GF-D8 (cell line): ENCODE measurements at regions not wholly inside any gene's neighbourhood (a gene's known extent, or its start where the extent isn't known, plus 50 kb on each side); places are given as distances from the start of the nearest gene placed in this dataset.
"Not testable (repeated sequence)": the region's sequence is repeated elsewhere in the genome, so short reads cannot be mapped to it uniquely, and the experiment has no call there.

Experiments
- DNase-seq: peaks from one replicate; lab custom pipeline; 2025; lab: John Stamatoyannopoulos, UW

DNA sequence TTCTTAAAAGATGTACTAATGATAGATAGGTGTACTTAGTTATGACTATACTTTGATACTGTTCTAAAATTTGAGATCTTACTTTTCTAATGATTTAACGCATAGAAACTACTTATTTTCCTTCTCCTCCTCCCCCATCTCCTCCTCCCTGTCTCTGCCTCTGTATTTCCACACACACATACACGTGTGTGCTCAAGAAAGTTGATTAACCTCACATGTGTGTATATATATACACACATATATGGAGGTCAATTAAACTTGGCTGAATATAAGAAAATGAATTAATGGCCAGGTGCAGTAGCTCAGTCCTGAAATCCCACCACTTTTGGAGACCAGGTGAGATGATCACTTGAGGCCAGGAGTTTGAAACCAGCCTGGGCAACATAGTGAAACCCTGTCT is 362.7 kb upstream of the SYT1 start:
- no peak for DNase-seq

- no peak for DNase-seq
Observed at GRCh38 chr12:78519422-78519821, 345.2 kb upstream of the SYT1 start.

DNA sequence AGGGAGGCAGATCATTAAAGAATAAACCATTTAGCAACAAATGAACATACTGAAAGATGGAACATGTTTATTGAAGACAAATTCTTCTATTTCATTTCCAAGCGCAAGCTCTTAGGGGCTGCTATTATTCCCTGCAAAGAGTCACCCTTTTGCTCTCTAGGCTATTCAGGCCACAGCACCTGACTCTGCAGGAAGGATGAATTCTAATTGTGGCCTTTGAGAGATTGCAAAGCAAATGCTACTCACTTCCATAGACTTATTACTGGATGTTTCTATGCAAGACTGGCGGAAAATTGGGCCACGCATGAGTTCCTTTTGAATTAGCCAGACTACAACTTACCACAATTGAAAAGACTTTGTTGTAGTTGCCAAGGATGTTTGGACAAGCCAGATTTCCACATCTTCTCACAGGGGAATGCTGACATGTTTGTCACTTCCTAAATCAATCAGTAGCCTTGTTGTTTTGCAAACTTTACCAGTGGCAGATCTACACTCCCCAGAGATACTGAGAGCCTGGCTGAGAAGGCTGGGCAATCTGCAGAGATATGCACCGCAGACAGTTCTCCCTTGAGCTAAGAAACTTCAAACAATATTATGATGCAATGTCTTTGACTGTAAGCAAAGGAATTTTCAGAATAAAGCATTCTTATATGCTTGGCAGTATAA is 334.3 kb upstream of the SYT1 start:
- DNase-seq = no peak

GRCh38 chr12:78531831-78532458 is 332.6 kb upstream of the SYT1 start:
- DNase-seq = no peak

DNA sequence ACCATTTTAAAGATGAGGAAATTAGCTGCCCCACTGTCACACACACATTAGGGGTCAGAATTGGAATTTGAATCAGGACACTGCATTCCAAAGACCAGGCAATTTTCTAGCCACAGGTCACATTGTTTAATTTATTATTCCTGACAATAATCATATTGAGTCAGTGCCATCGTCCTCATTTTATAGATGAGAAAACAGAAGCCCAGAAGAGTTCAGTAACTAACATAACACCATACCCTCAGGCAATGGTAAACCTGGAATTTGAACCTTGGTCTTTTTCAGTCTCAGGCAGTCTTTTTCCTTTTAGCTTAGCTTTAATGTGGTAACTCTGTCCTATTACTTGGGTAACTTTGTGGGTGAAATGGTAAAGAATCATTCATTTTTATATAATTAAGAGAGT is 330.3 kb upstream of the SYT1 start:
- DNase-seq = no peak

DNA sequence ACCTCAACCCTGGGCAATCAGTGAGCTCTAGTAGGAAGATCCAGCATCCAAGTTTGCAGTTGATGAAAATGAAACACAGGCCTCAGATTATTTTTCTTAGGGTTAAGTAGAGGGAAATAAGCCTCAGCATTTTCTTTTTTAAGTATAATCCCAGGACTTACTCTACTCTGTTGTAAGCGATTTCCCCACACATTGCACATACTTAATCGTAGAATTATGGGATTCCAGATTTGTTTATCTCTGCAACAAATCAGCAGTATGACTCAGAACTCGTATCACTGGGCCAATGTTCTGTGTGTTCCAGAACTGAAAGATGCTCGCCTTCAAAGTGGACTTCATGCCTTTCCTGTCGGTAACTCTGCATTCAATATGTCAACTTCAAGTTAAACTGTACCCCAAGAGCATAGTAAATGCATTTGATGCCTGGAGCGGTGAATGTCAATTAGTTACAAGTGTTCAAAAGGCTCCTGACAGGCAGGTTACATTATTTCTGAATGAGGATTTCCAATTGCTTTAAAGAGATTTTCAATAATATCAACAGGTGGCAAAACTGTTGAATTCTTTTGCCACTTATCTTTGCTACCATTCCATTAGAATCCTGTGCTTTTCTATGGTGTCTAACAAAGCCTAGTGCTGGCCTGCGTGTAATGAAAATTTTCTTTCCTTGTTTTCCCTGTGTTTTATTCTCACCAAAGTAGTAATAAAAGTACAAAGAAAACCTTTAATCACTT is 323.8 kb upstream of the SYT1 start:
- DNase-seq = no peak

DNA sequence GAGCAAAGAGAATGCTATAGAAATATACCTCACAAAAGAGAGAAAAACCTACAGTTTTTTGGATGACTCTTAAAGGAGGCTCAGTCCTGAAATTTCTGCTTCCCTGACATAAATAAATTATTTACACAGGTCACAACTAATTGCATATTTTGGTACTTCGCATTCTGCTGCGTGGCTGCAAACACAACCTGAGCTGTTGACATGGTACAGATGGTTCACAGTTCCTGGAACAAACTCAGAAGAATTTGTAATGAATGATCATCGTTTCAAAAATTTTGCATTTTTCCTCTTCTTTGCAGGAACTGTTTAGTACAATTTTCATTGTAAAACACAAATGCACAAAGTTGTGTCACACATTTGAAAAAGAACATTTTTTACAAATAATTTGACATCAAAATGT is 313.7 kb upstream of the SYT1 start:
- no peak for DNase-seq

GRCh38 chr12:78555802-78556201 is 308.8 kb upstream of the SYT1 start:
- DNase-seq = no peak

DNA sequence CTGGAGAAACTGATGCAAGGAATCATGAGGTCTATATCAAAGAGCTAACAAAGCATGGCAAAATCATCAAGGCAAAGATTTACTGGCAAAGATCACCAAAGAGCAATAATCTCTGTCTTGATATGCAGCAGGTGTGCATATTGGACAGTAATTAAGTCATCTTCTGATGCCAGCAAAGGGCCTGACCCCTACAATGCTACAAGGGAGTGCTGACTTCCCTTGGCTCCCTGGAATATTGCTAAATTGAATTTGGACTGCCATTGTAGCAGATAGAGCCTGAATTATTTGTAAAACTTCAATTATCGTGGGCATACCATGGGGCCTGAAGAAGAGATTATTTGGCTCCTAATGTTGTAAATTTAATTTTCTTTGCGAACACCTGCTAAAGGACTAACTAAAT is 307.9 kb upstream of the SYT1 start:
- DNase-seq = no peak

DNA sequence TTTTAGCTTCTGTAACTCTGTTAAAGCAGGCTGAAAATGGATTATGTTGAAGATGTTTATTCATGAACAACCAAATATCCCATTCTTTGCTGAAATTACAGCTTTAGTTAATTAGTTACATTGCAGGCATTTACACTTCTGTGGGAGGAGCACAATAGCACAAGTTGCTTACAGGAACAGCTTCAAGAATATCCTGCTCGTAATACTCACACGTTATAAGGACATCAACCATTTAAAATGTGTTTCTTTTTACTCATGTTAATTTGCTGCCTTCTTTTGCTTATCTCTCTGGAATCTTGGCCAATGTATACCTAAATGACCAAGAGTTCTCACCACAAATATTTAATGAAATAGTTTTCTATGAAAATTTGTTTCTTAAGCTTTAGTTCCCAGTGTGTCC is 305.2 kb upstream of the SYT1 start:
- no peak for DNase-seq

DNA sequence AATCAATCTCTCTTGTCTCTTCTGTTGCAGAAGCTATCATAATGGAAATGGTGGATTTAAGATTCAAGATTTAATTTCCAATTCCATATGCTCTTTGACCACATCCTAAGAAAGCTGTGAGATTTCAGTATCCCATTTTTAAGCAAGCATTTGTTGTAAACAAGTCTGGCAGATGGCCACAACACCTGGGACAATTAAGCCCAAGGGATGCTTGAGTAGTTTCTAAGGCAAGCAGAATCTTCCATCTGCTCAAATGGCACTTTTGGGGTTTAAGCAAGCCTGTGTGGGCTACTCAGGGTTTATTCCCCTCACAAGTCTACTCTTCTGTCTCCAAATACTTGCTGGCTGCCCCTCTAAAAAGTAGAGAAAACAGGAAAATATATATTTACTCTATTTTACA is 304.7 kb upstream of the SYT1 start:
- no peak for DNase-seq

- DNase-seq = no peak
Observed at GRCh38 chr12:78560633-78561032, 303.9 kb upstream of the SYT1 start.

DNA sequence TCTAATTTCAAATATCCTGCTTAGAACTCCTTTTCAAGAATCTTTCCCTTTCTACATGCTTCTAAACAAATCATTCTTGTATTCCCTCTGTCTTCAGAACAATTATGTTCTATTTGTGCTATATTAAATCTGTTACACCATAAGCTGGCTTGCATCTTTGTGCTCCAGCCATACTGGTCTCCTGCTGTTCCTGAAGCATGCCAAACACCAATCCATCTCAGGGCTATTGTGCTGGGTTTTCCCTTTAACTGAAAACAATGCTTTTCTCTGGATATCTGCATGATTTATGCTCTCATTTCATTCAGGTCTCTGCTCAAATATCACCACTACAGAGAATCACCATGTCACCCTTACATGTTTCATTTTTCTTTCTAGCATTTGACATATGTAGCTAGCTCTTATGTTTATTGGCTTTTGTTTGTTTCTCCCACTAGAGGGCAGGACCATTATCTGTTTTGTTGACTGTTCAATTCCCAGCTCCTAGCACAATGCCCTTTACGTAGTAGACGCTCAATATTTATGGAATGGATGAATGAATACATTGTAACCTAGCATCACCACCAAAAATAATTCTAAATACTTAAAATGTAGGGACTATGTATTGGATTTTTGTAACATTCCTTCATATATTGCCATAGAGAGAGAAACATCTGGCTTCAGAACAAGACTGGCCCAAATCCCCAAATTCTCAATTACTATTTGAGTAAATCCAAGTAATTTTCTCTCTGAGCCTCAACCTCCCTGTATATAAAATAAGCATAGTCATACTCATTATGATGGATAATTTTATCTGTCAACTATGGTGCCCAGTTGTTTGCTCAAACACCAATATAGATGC is 302.0 kb upstream of the SYT1 start:
- no peak for DNase-seq

- no peak for DNase-seq
Observed at GRCh38 chr12:78563826-78564225, 300.7 kb upstream of the SYT1 start.

GRCh38 chr12:78566456-78566855 is 298.1 kb upstream of the SYT1 start:
- DNase-seq = no peak

- DNase-seq = no peak
Observed at GRCh38 chr12:78568321-78569020, 296.1 kb upstream of the SYT1 start.

GRCh38 chr12:78571953-78572352 is 292.6 kb upstream of the SYT1 start:
- DNase-seq = no peak

- not testable (repeated sequence) for DNase-seq
Observed at GRCh38 chr12:78575208-78575607, 289.4 kb upstream of the SYT1 start.

GRCh38 chr12:78579846-78580245 is 284.7 kb upstream of the SYT1 start:
- no peak for DNase-seq

- no peak for DNase-seq
Observed at GRCh38 chr12:78580296-78580695, 284.3 kb upstream of the SYT1 start.

DNA sequence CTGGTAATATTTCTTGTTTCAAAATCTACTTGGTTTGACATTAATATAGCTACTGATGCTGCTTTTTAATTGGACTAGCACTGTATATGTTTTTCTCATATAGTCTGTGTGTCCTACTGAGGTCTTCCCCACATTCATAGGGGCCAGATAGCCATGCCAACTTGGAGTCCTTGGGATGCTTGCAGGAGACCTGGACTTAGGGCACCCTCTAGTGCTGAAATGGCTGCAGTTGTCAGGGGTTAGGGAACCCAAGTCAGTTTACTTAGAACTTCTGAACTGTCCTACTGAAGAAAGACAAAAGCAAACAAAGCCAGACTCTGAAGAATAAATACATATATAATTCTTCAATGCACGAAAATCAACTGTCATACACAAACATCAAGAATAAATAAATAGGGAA is 279.9 kb upstream of the SYT1 start:
- DNase-seq = no peak

GRCh38 chr12:78585132-78585531 is 279.4 kb upstream of the SYT1 start:
- DNase-seq = no peak
